SK-N-SH (cell line): ENCODE measurements at regions not wholly inside any gene's neighbourhood (a gene's known extent, or its start where the extent isn't known, plus 50 kb on each side); places are given as distances from the start of the nearest gene placed in this dataset.

ENCODE experiments used
- CTCF ChIA-PET: fragments of 300-600, 350-600 bp; formaldehyde crosslinking; extraction: SDS; loops from one replicate; lab custom pipeline; 2021; lab: Yijun Ruan, JAX
- POLR2A ChIA-PET: fragments of 350-600 bp; sonication (Branson Sonifier 250); formaldehyde crosslinking; extraction: SDS; loops from one replicate; lab custom pipeline; 2020; ENCODE audit warnings: antibody characterized with exemption, inconsistent platforms; lab: Yijun Ruan, JAX
- DNase-seq: peaks from one replicate; pipeline ENCODE4 v3.0.0; 2012
- H2AFZ ChIP-seq: fragments of 200-600 bp; sonication (generic); 2 replicates; pipeline ENCODE4 v1.8.1; 2016; ENCODE audit warnings: antibody characterized with exemption, mild to moderate bottlenecking, low read depth
- H3F3A ChIP-seq: fragments of 200-600 bp; sonication (generic); replicated peaks from 2 replicates; pipeline ENCODE3; 2016; ENCODE audit warnings: antibody characterized with exemption, mild to moderate bottlenecking; ENCODE audit not compliant: insufficient read depth
- H3K27ac ChIP-seq, 2 experiments: fragments of 200-500 bp in 1 of 2; fragments of 200-600 bp in 1 of 2; sonication (Bioruptor generic) in 1 of 2; sonication (generic), shearing (Covaris generic) in 1 of 2; 2 replicates each; pipeline versions ENCODE4 v1.5.1 to v1.6.1; 2014 to 2016; ENCODE audit warnings: low read depth in 2 of 2, inconsistent platforms in 1 of 2, low read length in 1 of 2, mild to moderate bottlenecking in 1 of 2, mixed read lengths in 1 of 2
- H3K27me3 ChIP-seq: fragments of 200-600 bp; sonication (generic), shearing (Covaris generic); 2 replicates; pipeline ENCODE4 v1.6.1; 2016; ENCODE audit warnings: mixed run types; ENCODE audit not compliant: insufficient read depth
- H3K36me3 ChIP-seq, 2 experiments: fragments of 200-500 bp in 1 of 2; fragments of 200-600 bp in 1 of 2; sonication (Bioruptor generic) in 1 of 2; sonication (generic) in 1 of 2; replicated peaks in 1 of 2; 2 replicates each; pipeline versions ENCODE3 to v1.5.1; 2014 to 2016; ENCODE audit warnings: low read length in 1 of 2, mild to moderate bottlenecking in 1 of 2; ENCODE audit not compliant: insufficient read depth in 2 of 2, control insufficient read depth in 1 of 2
- H3K4me1 ChIP-seq, 2 experiments: fragments of 200-500 bp in 1 of 2; fragments of 200-600 bp in 1 of 2; sonication (Bioruptor generic) in 1 of 2; sonication (generic), shearing (Covaris generic) in 1 of 2; 2 replicates each; pipeline versions ENCODE4 v1.5.1 to v1.6.1; 2014 to 2016; ENCODE audit warnings: low read depth in 1 of 2, low read length in 1 of 2, mixed run types in 1 of 2; ENCODE audit not compliant: insufficient read depth in 2 of 2, control insufficient read depth in 1 of 2
- H3K4me2 ChIP-seq: fragments of 200-600 bp; sonication (generic), shearing (Covaris generic); 2 replicates; pipeline ENCODE4 v1.6.1; 2017; ENCODE audit warnings: mixed run types
- H3K4me3 ChIP-seq, 2 experiments: fragments of 200-500 bp in 1 of 2; fragments of 200-600 bp in 1 of 2; sonication (Bioruptor generic) in 1 of 2; sonication (generic), shearing (Covaris generic) in 1 of 2; 2 replicates each; pipeline versions ENCODE4 v1.5.1 to v1.8.1; 2014 to 2016; ENCODE audit warnings: low read depth in 2 of 2, inconsistent platforms in 1 of 2, low read length in 1 of 2, mild to moderate bottlenecking in 1 of 2, mixed read lengths in 1 of 2, moderate library complexity in 1 of 2
- H3K79me2 ChIP-seq: fragments of 200-600 bp; sonication (generic); 2 replicates; pipeline ENCODE4 v1.8.1; 2017; ENCODE audit warnings: mild to moderate bottlenecking; ENCODE audit not compliant: insufficient read depth
- H3K9ac ChIP-seq: fragments of 200-600 bp; sonication (generic); 2 replicates; pipeline ENCODE4 v1.6.1; 2017; ENCODE audit warnings: mixed run types
- H3K9me2 ChIP-seq: fragments of 200-600 bp; sonication (generic); 2 replicates; pipeline ENCODE4 v1.6.1; 2017; ENCODE audit warnings: mixed run types
- H3K9me3 ChIP-seq: fragments of 200-600 bp; sonication (generic); 2 replicates; pipeline ENCODE4 v1.6.1; 2017; ENCODE audit warnings: mixed run types, mild to moderate bottlenecking, moderate library complexity
- H4K20me1 ChIP-seq: fragments of 200-600 bp; sonication (generic); 2 replicates; pipeline ENCODE4 v1.6.1; 2017; ENCODE audit warnings: mild to moderate bottlenecking, mixed run types; ENCODE audit not compliant: insufficient read depth
- CHD2 ChIP-seq: fragments of 150-350 bp; IDR thresholded peaks from 2 replicates; pipeline ENCODE4 v1.6.1; 2018; ENCODE audit warnings: low read length; ENCODE audit not compliant: partially characterized antibody
- ELF1 ChIP-seq: IDR thresholded peaks from 2 replicates; pipeline ENCODE4 v1.4.0; 2012
- EP300 ChIP-seq, 2 experiments: IDR thresholded peaks; 2 replicates each; pipeline versions ENCODE4 v1.4.0 to v1.6.1; 2012; ENCODE audit warnings: borderline replicate concordance in 1 of 2, low read depth in 1 of 2, low read length in 1 of 2
- FOSL2 ChIP-seq: IDR thresholded peaks from 2 replicates; pipeline ENCODE4 v1.4.0; 2012; ENCODE audit warnings: low read depth, mild to moderate bottlenecking, moderate library complexity, borderline replicate concordance
- MAX ChIP-seq: IDR thresholded peaks from 2 replicates; pipeline ENCODE4 v1.4.0; 2012; ENCODE audit warnings: low read depth
- MXI1 ChIP-seq: IDR thresholded peaks from 2 replicates; pipeline ENCODE4 v1.6.1; 2012; ENCODE audit warnings: mild to moderate bottlenecking, low read depth, low read length, improper control_type of control experiment
- PBX3 ChIP-seq: IDR thresholded peaks from 2 replicates; pipeline ENCODE4; 2012
- POLR2AphosphoS5 ChIP-seq: IDR thresholded peaks from 2 replicates; pipeline ENCODE4 v1.6.1; 2012; ENCODE audit warnings: low read depth, low read length
- REST ChIP-seq: IDR thresholded peaks from 2 replicates; pipeline ENCODE4 v1.6.1; 2012; ENCODE audit warnings: mild to moderate bottlenecking, low read depth, low read length, moderate library complexity
- RFX5 ChIP-seq: IDR thresholded peaks from 2 replicates; pipeline ENCODE4 v1.6.1; 2012; ENCODE audit warnings: mild to moderate bottlenecking, improper control_type of control experiment, low read length
- RXRA ChIP-seq: IDR thresholded peaks from 2 replicates; pipeline ENCODE4 v1.4.0; 2012; ENCODE audit warnings: low read depth, mild to moderate bottlenecking, borderline replicate concordance
- SIN3A ChIP-seq: IDR thresholded peaks from 2 replicates; pipeline ENCODE4 v1.6.1; 2012; ENCODE audit warnings: low read depth, mild to moderate bottlenecking, low read length, moderate library complexity, borderline replicate concordance
- USF1 ChIP-seq: IDR thresholded peaks from 2 replicates; pipeline ENCODE4 v1.4.0; 2012; ENCODE audit warnings: low read depth, borderline replicate concordance
- YY1 ChIP-seq: IDR thresholded peaks from 2 replicates; pipeline ENCODE4 v1.4.0; 2012; ENCODE audit warnings: low read depth, mild to moderate bottlenecking
- WGBS: methylation state at CpG from one replicate; pipeline ENCODE4 v1.1.6; 2017; ENCODE audit warnings: low lambda C conversion rate; 5-methylcytosine and 5-hydroxymethylcytosine counted together

- no peak for TF ChIP-seq MAX
Measured at GRCh38 chrX:97806238-97806637, 922.5 kb downstream of the RPA4 start (continued).

- H2AFZ ChIP-seq: no peak overlapping the region
- H3K9me2 ChIP-seq: no peaks in the 10 kb centered on the region
- H3F3A ChIP-seq: no peaks in the 10 kb centered on the region
- H3K27ac ChIP-seq: no peak overlapping the region
- ChIA-PET CTCF (interaction anchor here (1.0 kb wide), 1 partner anchor 9 kb away, joined by 3 read pairs; no protein-coding TSS in a partner anchor), POLR2A (no interaction called here)
- H3K4me2 ChIP-seq: no peak overlapping the region
- WGBS: 49% methylated on average over 2 of the region's 2 CpGs
- H3K4me1 ChIP-seq: no peaks in the 10 kb centered on the region
- H3K27me3 ChIP-seq: no peaks in the 10 kb centered on the region
- no peaks in the 10 kb centered on the region for H3K36me3 ChIP-seq
- H3K79me2 ChIP-seq: no peaks in the 10 kb centered on the region
- no peak for DNase-seq
- H3K9ac ChIP-seq: no peak overlapping the region
- TF ChIP-seq ELF1 (no peak), RXRA (no peak), CHD2 (no peak), SIN3A (no peak), REST (no peak), YY1 (no peak), MXI1 (no peak), USF1 (no peak), RFX5 (no peak), EP300 (IDR thresholded peaks at IDR 0.05; ENCODE audit: borderline replicate concordance in 1 of 2, low read depth in 1 of 2, low read length in 1 of 2) (no peak), PBX3 (no peak), POLR2AphosphoS5 (no peak), FOSL2 (no peak)
- H4K20me1 ChIP-seq: no peaks in the 10 kb centered on the region
- no peaks in the 10 kb centered on the region for H3K9me3 ChIP-seq
- H3K4me3 ChIP-seq: no peak overlapping the region
Measured at GRCh38 chrX:97806946-97807345, 923.2 kb downstream of the RPA4 start.
